HG03196 (cell line): ENCODE measurements at regions not wholly inside any gene's neighbourhood (a gene's known extent, or its start where the extent isn't known, plus 50 kb on each side); places are given as distances from the start of the nearest gene placed in this dataset.
"Not testable (repeated sequence)": the region's sequence is repeated elsewhere in the genome, so short reads cannot be mapped to it uniquely, and the experiment has no call there.

Source experiments
- ATAC-seq: cut with Tn5 transposase; IDR thresholded peaks from one replicate; pipeline ENCODE4 v1.9.1; 2021; ENCODE audit not compliant: unreplicated experiment

- no peak for ATAC-seq
These were observed 121.6 kb upstream of the FAT1 start for GRCh38 chr4:186845137-186845842.

- ATAC-seq: no peak
These were observed 122.8 kb upstream of the FAT1 start for GRCh38 chr4:186846426-186846825.

- not testable (repeated sequence) for ATAC-seq
These were observed 123.9 kb upstream of the FAT1 start for GRCh38 chr4:186847429-186848131.

- no peak for ATAC-seq
These were observed 124.8 kb upstream of the FAT1 start for GRCh38 chr4:186848437-186848836.

- ATAC-seq: no peak
These were observed 127.8 kb upstream of the FAT1 start for GRCh38 chr4:186851291-186852072.

GRCh38 chr4:186852073-186852420, 128.4 kb upstream of the FAT1 start:
- no peak for ATAC-seq

- peak; percentile 83 for ATAC-seq
These were observed 129.3 kb upstream of the FAT1 start for GRCh38 chr4:186852964-186853391.

GRCh38 chr4:186854256-186854655, 130.6 kb upstream of the FAT1 start:
- ATAC-seq: no peak

- no peak for ATAC-seq
These were observed 131.5 kb upstream of the FAT1 start for GRCh38 chr4:186855111-186855510.

- ATAC-seq: no peak
These were observed 134.1 kb upstream of the FAT1 start for GRCh38 chr4:186857793-186858192.

- ATAC-seq: no peak
These were observed 134.7 kb upstream of the FAT1 start for GRCh38 chr4:186858355-186858754.

- no peak for ATAC-seq
These were observed 135.8 kb upstream of the FAT1 start for GRCh38 chr4:186859420-186859819.

GRCh38 chr4:186861317-186861716, 137.7 kb upstream of the FAT1 start:
- no peak for ATAC-seq

- ATAC-seq: no peak
These were observed 148.2 kb upstream of the FAT1 start for GRCh38 chr4:186871856-186872255.

- ATAC-seq: not testable (repeated sequence)
These were observed 149.4 kb upstream of the FAT1 start for GRCh38 chr4:186873095-186873494.

GRCh38 chr4:186875476-186875875, 151.8 kb upstream of the FAT1 start:
- no peak for ATAC-seq

- no peak for ATAC-seq
These were observed 153.4 kb upstream of the FAT1 start for GRCh38 chr4:186876961-186877626.

- ATAC-seq: no peak
These were observed 154.6 kb upstream of the FAT1 start for GRCh38 chr4:186878203-186878776.

- peak; percentile 9 for ATAC-seq
These were observed 158.0 kb upstream of the FAT1 start for GRCh38 chr4:186881521-186882220.

- peak; percentile 65 for ATAC-seq
These were observed 158.6 kb upstream of the FAT1 start for GRCh38 chr4:186882293-186882692.
